Motor neuron (in vitro differentiated cells): ENCODE measurements at regions not wholly inside any gene's neighbourhood (a gene's known extent, or its start where the extent isn't known, plus 50 kb on each side); places are given as distances from the start of the nearest gene placed in this dataset.

Experiments
- ATAC-seq, 8 experiments: fragments of 200-7000 bp; cut with Tn5 transposase; replicated peaks in 6 of 8; 2 replicates each; pipeline ENCODE4 v1.8.0; 2021; ENCODE audit warnings: mild to moderate bottlenecking in 8 of 8, moderate library complexity in 8 of 8
- H3K27ac ChIP-seq, 2 donors: fragments of 250-450 bp; sonication (Bioruptor Pico); 2 replicates each; pipeline ENCODE4 v1.9.0; 2021; ENCODE audit warnings: antibody characterized with exemption in 2 of 2, mild to moderate bottlenecking in 2 of 2, moderate library complexity in 1 of 2
- H3K4me1 ChIP-seq, 2 donors: fragments of 250-450 bp; sonication (Bioruptor Pico); replicated peaks in 1 of 2; 2 replicates each; pipeline ENCODE4 v1.6.1; 2021; ENCODE audit warnings: antibody characterized with exemption in 2 of 2, mild to moderate bottlenecking in 2 of 2, moderate library complexity in 1 of 2
- H3K4me3 ChIP-seq, 5 donors: fragments of 250-450 bp; sonication (Bioruptor Pico); 2 replicates each; pipeline ENCODE4 v1.9.0; 2021; ENCODE audit warnings: antibody characterized with exemption in 5 of 5, mild to moderate bottlenecking in 5 of 5, moderate library complexity in 4 of 5
- WGBS, 10 experiments: fragments of 450-650 bp; shearing (Covaris generic); methylation state at CpG; one replicate each; pipeline ENCODE4 v1.0.0; 2022; 5-methylcytosine and 5-hydroxymethylcytosine counted together
- in situ Hi-C, 9 experiments: fragments of 400-800 bp; cut with MboI; loops; one replicate each; pipeline ENCODE4 v1.15.0; 2021; ENCODE audit warnings: low sequenced_read_pairs in 9 of 9, low pct_unique_long_range_greater_than_20kb in 2 of 9; ENCODE audit not compliant: unreplicated experiment in 9 of 9

GRCh38 chr15:25946241-25946805, 83.2 kb upstream of the ATP10A start:
- WGBS, 10 experiments, result 73 to 100% (median 87%) methylated on average over 2 to 13 of the region's 21 CpGs
- Histone ChIP-seq H3K4me1 (peaks cover 18 to 21% of the 10 kb centered on the region in 2 donors), H3K27ac (no peak overlapping the region), H3K4me3 (no peak overlapping the region)
- in situ Hi-C loops, result loop anchor here in 6 of 9 experiments (25.0 kb wide), 4 partner anchors 91 to 916 kb away; partner anchors contain the start of gene GABRA5 (in 2 of the 6)
- no peak for ATAC-seq

- in situ Hi-C loops, result loop anchor here in 6 of 9 experiments (25.0 kb wide), 4 partner anchors 93 to 918 kb away; partner anchors contain the start of gene GABRA5 (in 2 of the 6)
- ATAC-seq, result no peak
- Histone ChIP-seq H3K4me3 (no peak overlapping the region), H3K4me1 (peaks cover 18 to 21% of the 10 kb centered on the region in 2 donors), H3K27ac (no peak overlapping the region)
- WGBS, 10 experiments, result 63 to 90% (median 90%) methylated on average over 2 to 3 of the region's 17 CpGs; no CpG with 5 or more reads in 7 of the 10 experiments
Observed at GRCh38 chr15:25944386-25944785, 81.3 kb upstream of the ATP10A start.

- 60 to 100% (median 88%) methylated on average over 1 to 9 of the region's 9 CpGs; no CpG with 5 or more reads in 1 of the 10 experiments for WGBS, 10 experiments
- Histone ChIP-seq H3K4me1 (peaks cover 18 to 21% of the 10 kb centered on the region in 2 donors), H3K27ac (no peak overlapping the region), H3K4me3 (no peak overlapping the region)
- no peak for ATAC-seq
- in situ Hi-C loops, result loop anchor here in 6 of 9 experiments (25.0 kb wide), 4 partner anchors 93 to 918 kb away; partner anchors contain the start of gene GABRA5 (in 2 of the 6)
Observed at GRCh38 chr15:25943831-25944230, 80.7 kb upstream of the ATP10A start.

- no peak overlapping the region for H3K4me3 ChIP-seq
- peaks cover 0 to 6% of the 10 kb centered on the region in 2 donors for H3K4me1 ChIP-seq
- WGBS, 10 experiments, result 17 to 100% (median 80%) methylated on average over 1 to 3 of the region's 4 CpGs; no CpG with 5 or more reads in 4 of the 10 experiments
- peak in 2 of 8 experiments; percentile 31 to 68 for ATAC-seq
- no peak overlapping the region for H3K27ac ChIP-seq
- in situ Hi-C loops, result loop anchor here in 6 of 9 experiments (25.0 kb wide), 4 partner anchors 98 to 923 kb away; partner anchors contain the start of gene GABRA5 (in 2 of the 6)
Observed at GRCh38 chr15:25939122-25939521, 76.0 kb upstream of the ATP10A start.

GRCh38 chr15:25937796-25938195, 74.7 kb upstream of the ATP10A start:
- ATAC-seq, result no peak
- peaks cover 10 to 18% of the 10 kb centered on the region in 2 donors for H3K4me1 ChIP-seq
- in situ Hi-C loops, result loop anchor here in 6 of 9 experiments (25.0 kb wide), 4 partner anchors 100 to 925 kb away; partner anchors contain the start of gene GABRA5 (in 2 of the 6)
- no peak overlapping the region for H3K4me3 ChIP-seq
- H3K27ac ChIP-seq, result no peak overlapping the region

- WGBS, 10 experiments, result 61 to 83% (median 77%) methylated on average over 3 to 7 of the region's 7 CpGs; no CpG with 5 or more reads in 1 of the 10 experiments
- ATAC-seq, result peak in 2 of 8 experiments; percentile 19 to 25
- in situ Hi-C loops, result loop anchor here in 6 of 9 experiments (25.0 kb wide), 4 partner anchors 101 to 926 kb away; partner anchors contain the start of gene GABRA5 (in 2 of the 6)
- Histone ChIP-seq H3K4me3 (no peak overlapping the region), H3K4me1 (peaks cover 13 to 15% of the 10 kb centered on the region in 2 donors), H3K27ac (no peak overlapping the region)
Observed at GRCh38 chr15:25936004-25936403, 72.9 kb upstream of the ATP10A start.

GRCh38 chr15:25933456-25934158, 70.5 kb upstream of the ATP10A start:
- Histone ChIP-seq H3K4me1 (peaks cover 13 to 19% of the 10 kb centered on the region in 2 donors), H3K27ac (no peak overlapping the region), H3K4me3 (no peak overlapping the region)
- in situ Hi-C loops, result loop anchor here in 6 of 9 experiments (25.0 kb wide), 4 partner anchors 104 to 929 kb away; partner anchors contain the start of gene GABRA5 (in 2 of the 6)
- WGBS, 10 experiments, result 0 to 90% (median 28%) methylated on average over 2 to 12 of the region's 23 CpGs; no CpG with 5 or more reads in 3 of the 10 experiments
- peak; percentile 83 to 99 (median 94) for ATAC-seq

GRCh38 chr15:25932696-25933095, 69.6 kb upstream of the ATP10A start:
- Histone ChIP-seq H3K4me1 (peaks cover 13 to 19% of the 10 kb centered on the region in 2 donors), H3K27ac (no peak overlapping the region), H3K4me3 (no peak overlapping the region)
- 80 to 100% (median 90%) methylated on average over 1 to 6 of the region's 8 CpGs; no CpG with 5 or more reads in 1 of the 10 experiments for WGBS, 10 experiments
- in situ Hi-C loops, result loop anchor here in 6 of 9 experiments (25.0 kb wide), 4 partner anchors 105 to 930 kb away; partner anchors contain the start of gene GABRA5 (in 2 of the 6)
- ATAC-seq, result no peak

GRCh38 chr15:25931851-25932250, 68.7 kb upstream of the ATP10A start:
- in situ Hi-C loops, result loop anchor here in 6 of 9 experiments (25.0 kb wide), 4 partner anchors 105 to 930 kb away; partner anchors contain the start of gene GABRA5 (in 2 of the 6)
- Histone ChIP-seq H3K27ac (no peak overlapping the region), H3K4me3 (no peak overlapping the region), H3K4me1 (peaks cover 13 to 19% of the 10 kb centered on the region in 2 donors)
- peak in 2 of 8 experiments; percentile 9 to 10 for ATAC-seq
- 40 to 100% (median 92%) methylated on average over 1 of the region's 1 CpG; no CpG with 5 or more reads in 2 of the 10 experiments for WGBS, 10 experiments

- WGBS, 10 experiments, result 71 to 100% methylated on average over 2 of the region's 2 CpGs; no CpG with 5 or more reads in 8 of the 10 experiments
- H3K4me1 ChIP-seq, result peaks cover 13 to 19% of the 10 kb centered on the region in 2 donors
- H3K27ac ChIP-seq, result peak overlapping the region in 1 of 2 donors; percentile 38
- H3K4me3 ChIP-seq, result no peak overlapping the region
- in situ Hi-C loops, result loop anchor here in 6 of 9 experiments (25.0 kb wide), 4 partner anchors 106 to 931 kb away; partner anchors contain the start of gene GABRA5 (in 2 of the 6)
- peak in 5 of 8 experiments; percentile 20 to 80 (median 76) for ATAC-seq
Observed at GRCh38 chr15:25930931-25931330, 67.8 kb upstream of the ATP10A start.
